GM23248 (cell line): ENCODE measurements at regions not wholly inside any gene's neighbourhood (a gene's known extent, or its start where the extent isn't known, plus 50 kb on each side); places are given as distances from the start of the nearest gene placed in this dataset.

Source experiments
- DNase-seq: peaks from one replicate; pipeline ENCODE4 v3.0.0-alpha.2; 2015
- H2AFZ ChIP-seq: fragments of 200-600 bp; sonication (generic); 2 replicates; pipeline ENCODE4 v1.6.1; 2016; ENCODE audit warnings: antibody characterized with exemption
- H3F3A ChIP-seq: fragments of 200-600 bp; sonication (generic); 2 replicates; pipeline ENCODE4 v1.6.1; 2016; ENCODE audit warnings: mild to moderate bottlenecking, antibody characterized with exemption, mixed run types; ENCODE audit not compliant: insufficient read depth
- H3K27ac ChIP-seq: fragments of 200-600 bp; sonication (generic); 2 replicates; pipeline ENCODE4 v1.5.1; 2016; ENCODE audit warnings: mild to moderate bottlenecking
- H3K27me3 ChIP-seq: fragments of 200-600 bp; sonication (generic); replicated peaks from 2 replicates; pipeline ENCODE4 v1.6.1; 2016; ENCODE audit warnings: mild to moderate bottlenecking; ENCODE audit not compliant: insufficient read depth
- H3K36me3 ChIP-seq: fragments of 200-600 bp; sonication (generic); 2 replicates; pipeline ENCODE4 v1.6.1; 2016; ENCODE audit warnings: low read depth, mild to moderate bottlenecking
- H3K4me1 ChIP-seq: fragments of 200-600 bp; sonication (generic); 2 replicates; pipeline ENCODE4 v1.6.1; 2016; ENCODE audit warnings: mild to moderate bottlenecking; ENCODE audit not compliant: insufficient read depth
- H3K4me2 ChIP-seq: fragments of 200-600 bp; sonication (generic); one replicate; pipeline ENCODE4 v1.6.1; 2016; ENCODE audit warnings: mild to moderate bottlenecking; ENCODE audit not compliant: unreplicated experiment
- H3K4me3 ChIP-seq: fragments of 200-600 bp; sonication (generic); 2 replicates; pipeline ENCODE4 v1.5.1; 2016; ENCODE audit warnings: mild to moderate bottlenecking
- H3K79me2 ChIP-seq: fragments of 200-600 bp; sonication (generic); 2 replicates; pipeline ENCODE4 v1.6.1; 2016; ENCODE audit warnings: mild to moderate bottlenecking; ENCODE audit not compliant: insufficient read depth
- H3K9ac ChIP-seq: fragments of 200-600 bp; sonication (generic); 2 replicates; pipeline ENCODE4 v1.6.1; 2016; ENCODE audit warnings: mild to moderate bottlenecking
- H3K9me2 ChIP-seq: fragments of 200-600 bp; sonication (generic); 2 replicates; pipeline ENCODE4 v1.6.1; 2016; ENCODE audit warnings: mixed run types, mild to moderate bottlenecking, moderate library complexity; ENCODE audit not compliant: insufficient read depth
- H3K9me3 ChIP-seq: fragments of 200-600 bp; sonication (generic); one replicate; pipeline ENCODE4 v1.6.1; 2017; ENCODE audit warnings: low read depth
- H4K20me1 ChIP-seq: fragments of 200-600 bp; sonication (generic); 2 replicates; pipeline ENCODE4 v1.6.0; 2016; ENCODE audit not compliant: insufficient read depth
- EZH2 ChIP-seq: fragments of 200-600 bp; sonication (generic); IDR thresholded peaks from 2 replicates; pipeline ENCODE4 v1.6.1; 2018; ENCODE audit warnings: antibody characterized with exemption, mild to moderate bottlenecking; ENCODE audit not compliant: insufficient read depth, poor library complexity, severe bottlenecking
- EZH2phosphoT487 ChIP-seq: fragments of 200-600 bp; sonication (generic); IDR thresholded peaks from 2 replicates; pipeline ENCODE4 v1.6.1; 2018; ENCODE audit warnings: antibody characterized with exemption, moderate library complexity, mild to moderate bottlenecking, low read depth; ENCODE audit not compliant: insufficient read depth
- WGBS, 2 experiments: methylation state at CpG; one replicate each; pipeline ENCODE4 v1.1.6; 2015 to 2017; ENCODE audit warnings: low lambda C conversion rate in 2 of 2, low coverage in 1 of 2; ENCODE audit errors: missing lambda C conversion rate in 2 of 2; 5-methylcytosine and 5-hydroxymethylcytosine counted together
- in situ Hi-C: fragments of 300-500 bp; cut with MboI; formaldehyde crosslinking; loops from 2 replicates; pipeline ENCODE4 v1.15.0; 2020

GRCh38 chr10:55033061-55033460 lies 232.0 kb upstream of the PCDH15 start:
- Histone ChIP-seq H3K9ac (no peak overlapping the region), H3K79me2 (no peaks in the 10 kb centered on the region), H3K27ac (no peak overlapping the region), H3K27me3 (no peaks in the 10 kb centered on the region), H3K9me3 (no peaks in the 10 kb centered on the region), H2AFZ (no peak overlapping the region), H3K4me1 (no peaks in the 10 kb centered on the region), H3K4me2 (no peak overlapping the region), H3K9me2 (no peaks in the 10 kb centered on the region), H3F3A (no peaks in the 10 kb centered on the region), H4K20me1 (no peaks in the 10 kb centered on the region), H3K36me3 (no peaks in the 10 kb centered on the region), H3K4me3 (no peak overlapping the region)
- 78 to 85% methylated on average over 4 of the region's 4 CpGs for WGBS, 2 experiments
- in situ Hi-C loops: no loop called here
- no peak for TF ChIP-seq EZH2
- TF ChIP-seq EZH2phosphoT487: no peak
- DNase-seq: no peak

GRCh38 chr10:55024713-55025112 lies 223.7 kb upstream of the PCDH15 start:
- Histone ChIP-seq H3K9me2 (no peaks in the 10 kb centered on the region), H3F3A (no peaks in the 10 kb centered on the region), H3K9me3 (no peaks in the 10 kb centered on the region), H3K4me2 (no peak overlapping the region), H2AFZ (no peak overlapping the region), H3K79me2 (no peaks in the 10 kb centered on the region), H3K36me3 (no peaks in the 10 kb centered on the region), H3K27me3 (no peaks in the 10 kb centered on the region), H3K4me1 (no peaks in the 10 kb centered on the region), H3K9ac (no peak overlapping the region), H3K4me3 (no peak overlapping the region), H4K20me1 (no peaks in the 10 kb centered on the region), H3K27ac (no peak overlapping the region)
- 0 to 5% methylated on average over 1 of the region's 1 CpG for WGBS, 2 experiments
- in situ Hi-C loops: no loop called here
- peak; percentile 2 for DNase-seq
- no peak for TF ChIP-seq EZH2
- no peak for TF ChIP-seq EZH2phosphoT487

- Histone ChIP-seq H3K36me3 (no peaks in the 10 kb centered on the region), H3K9ac (no peak overlapping the region), H3K27me3 (no peaks in the 10 kb centered on the region), H3K79me2 (no peaks in the 10 kb centered on the region), H3K9me2 (no peaks in the 10 kb centered on the region), H3F3A (no peaks in the 10 kb centered on the region), H3K9me3 (no peaks in the 10 kb centered on the region), H2AFZ (no peak overlapping the region), H3K4me3 (no peak overlapping the region), H3K4me1 (no peaks in the 10 kb centered on the region), H3K27ac (no peak overlapping the region), H4K20me1 (no peaks in the 10 kb centered on the region), H3K4me2 (no peak overlapping the region)
- no peak for TF ChIP-seq EZH2
- no peak for TF ChIP-seq EZH2phosphoT487
- DNase-seq: no peak
- in situ Hi-C loops: no loop called here
- WGBS, 2 experiments: 0 to 3% methylated on average over 2 of the region's 2 CpGs
These were observed 218.4 kb upstream of the PCDH15 start for GRCh38 chr10:55019439-55019838.

- H4K20me1 ChIP-seq: no peaks in the 10 kb centered on the region
- TF ChIP-seq EZH2phosphoT487 (no peak), EZH2 (no peak)
- no peak overlapping the region for H3K27ac ChIP-seq
- H3K9ac ChIP-seq: no peak overlapping the region
- no peak overlapping the region for H3K4me2 ChIP-seq
- H3K4me1 ChIP-seq: no peaks in the 10 kb centered on the region
- H3K9me3 ChIP-seq: no peaks in the 10 kb centered on the region
- H3K79me2 ChIP-seq: no peaks in the 10 kb centered on the region
- no peak overlapping the region for H2AFZ ChIP-seq
- in situ Hi-C loops: no loop called here
- no peaks in the 10 kb centered on the region for H3K27me3 ChIP-seq
- DNase-seq: no peak
- no peak overlapping the region for H3K4me3 ChIP-seq
- H3F3A ChIP-seq: no peaks in the 10 kb centered on the region
- no peaks in the 10 kb centered on the region for H3K9me2 ChIP-seq
- no peaks in the 10 kb centered on the region for H3K36me3 ChIP-seq
These were observed 212.3 kb upstream of the PCDH15 start for GRCh38 chr10:55013318-55013717.

GRCh38 chr10:55002420-55002819 lies 201.4 kb upstream of the PCDH15 start:
- no peaks in the 10 kb centered on the region for H3K36me3 ChIP-seq
- no peaks in the 10 kb centered on the region for H3K9me2 ChIP-seq
- H2AFZ ChIP-seq: no peak overlapping the region
- H3K4me3 ChIP-seq: no peak overlapping the region
- no peak for TF ChIP-seq EZH2
- no peak for TF ChIP-seq EZH2phosphoT487
- H3K4me2 ChIP-seq: no peak overlapping the region
- in situ Hi-C loops: no loop called here
- H3K9me3 ChIP-seq: no peaks in the 10 kb centered on the region
- no peak overlapping the region for H3K27ac ChIP-seq
- no peak for DNase-seq
- H3F3A ChIP-seq: no peaks in the 10 kb centered on the region
- H3K79me2 ChIP-seq: no peaks in the 10 kb centered on the region
- H3K4me1 ChIP-seq: no peaks in the 10 kb centered on the region
- H3K9ac ChIP-seq: no peak overlapping the region
- no peaks in the 10 kb centered on the region for H4K20me1 ChIP-seq
- H3K27me3 ChIP-seq: no peaks in the 10 kb centered on the region
